ENCODE measurements at regions not wholly inside any gene's neighbourhood (a gene's known extent, or its start where the extent isn't known, plus 50 kb on each side); places are given as distances from the start of the nearest gene placed in this dataset.

DNA sequence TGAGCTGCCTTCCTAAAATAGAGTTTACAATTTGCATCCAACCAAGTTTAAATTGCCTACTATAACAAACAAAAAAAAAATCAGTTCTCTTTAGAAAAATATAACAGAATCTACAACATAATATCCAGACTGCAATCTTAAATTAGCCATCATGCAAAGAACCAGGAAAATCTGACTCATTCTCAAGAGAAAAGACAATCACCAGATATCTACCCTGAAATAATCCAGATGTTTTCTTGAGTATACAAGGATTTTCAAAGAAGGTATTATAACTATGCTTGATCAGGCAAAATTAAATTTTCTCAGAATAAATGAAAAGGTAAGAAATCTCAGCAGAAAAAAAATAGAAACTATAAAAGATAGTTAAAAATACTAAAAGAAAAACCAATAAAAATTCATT lies 115.6 kb downstream of the CCER1 start:
- Mint-ChIP-seq H3K27me3 (ENCODE audit: low read depth, unreplicated experiment) (no peaks in the 10 kb centered on the region), H3K4me1 (ENCODE audit: low read depth, unreplicated experiment) (peaks cover 3% of the 10 kb centered on the region), H3K36me3 (ENCODE audit: low read depth, unreplicated experiment) (no peaks in the 10 kb centered on the region), H3K27ac (ENCODE audit: unreplicated experiment) (no peak overlapping the region), H3K9me3 (ENCODE audit: unreplicated experiment) (no peaks in the 10 kb centered on the region), H3K4me3 (ENCODE audit: unreplicated experiment) (no peak overlapping the region)
- no peaks in the 10 kb centered on the region for H3K9me3 ChIP-seq (ENCODE audit: insufficient read depth, low read depth, low read length)
- no peaks in the 10 kb centered on the region for H4K20me1 ChIP-seq (ENCODE audit: insufficient read depth, low read length)
- TF ChIP-seq, protein P1, sequence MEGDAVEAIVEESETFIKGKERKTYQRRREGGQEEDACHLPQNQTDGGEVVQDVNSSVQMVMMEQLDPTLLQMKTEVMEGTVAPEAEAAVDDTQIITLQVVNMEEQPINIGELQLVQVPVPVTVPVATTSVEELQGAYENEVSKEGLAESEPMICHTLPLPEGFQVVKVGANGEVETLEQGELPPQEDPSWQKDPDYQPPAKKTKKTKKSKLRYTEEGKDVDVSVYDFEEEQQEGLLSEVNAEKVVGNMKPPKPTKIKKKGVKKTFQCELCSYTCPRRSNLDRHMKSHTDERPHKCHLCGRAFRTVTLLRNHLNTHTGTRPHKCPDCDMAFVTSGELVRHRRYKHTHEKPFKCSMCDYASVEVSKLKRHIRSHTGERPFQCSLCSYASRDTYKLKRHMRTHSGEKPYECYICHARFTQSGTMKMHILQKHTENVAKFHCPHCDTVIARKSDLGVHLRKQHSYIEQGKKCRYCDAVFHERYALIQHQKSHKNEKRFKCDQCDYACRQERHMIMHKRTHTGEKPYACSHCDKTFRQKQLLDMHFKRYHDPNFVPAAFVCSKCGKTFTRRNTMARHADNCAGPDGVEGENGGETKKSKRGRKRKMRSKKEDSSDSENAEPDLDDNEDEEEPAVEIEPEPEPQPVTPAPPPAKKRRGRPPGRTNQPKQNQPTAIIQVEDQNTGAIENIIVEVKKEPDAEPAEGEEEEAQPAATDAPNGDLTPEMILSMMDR (IDR thresholded peaks at IDR 0.05; ENCODE audit: insufficient read depth, low read depth, low read length) = no peak
- no peak for TF ChIP-seq EZH2 (IDR thresholded peaks at IDR 0.05; ENCODE audit: insufficient read depth, low read length)
- H3K27me3 ChIP-seq (ENCODE audit: insufficient read depth, low read length) = no peaks in the 10 kb centered on the region
- no peak for DNase-seq (ENCODE audit: low read depth)
- no peak for FAIRE-seq
- no peak overlapping the region for H3K27ac ChIP-seq (ENCODE audit: low read depth, low read length)
- no peak overlapping the region for H3K4me3 ChIP-seq (ENCODE audit: insufficient read depth, low read depth, low read length)
- no peaks in the 10 kb centered on the region for H3K79me2 ChIP-seq (ENCODE audit: insufficient read depth, low read length)
- H3K36me3 ChIP-seq (ENCODE audit: insufficient read depth, low read length) = no peaks in the 10 kb centered on the region
- H3K9ac ChIP-seq (ENCODE audit: low read length) = no peak overlapping the region
- H3K4me2 ChIP-seq (ENCODE audit: low read length) = no peak overlapping the region
- H2AFZ ChIP-seq (ENCODE audit: low read depth, low read length) = no peak overlapping the region
- H3K4me1 ChIP-seq (ENCODE audit: insufficient read depth, low read length) = no peaks in the 10 kb centered on the region

DNA sequence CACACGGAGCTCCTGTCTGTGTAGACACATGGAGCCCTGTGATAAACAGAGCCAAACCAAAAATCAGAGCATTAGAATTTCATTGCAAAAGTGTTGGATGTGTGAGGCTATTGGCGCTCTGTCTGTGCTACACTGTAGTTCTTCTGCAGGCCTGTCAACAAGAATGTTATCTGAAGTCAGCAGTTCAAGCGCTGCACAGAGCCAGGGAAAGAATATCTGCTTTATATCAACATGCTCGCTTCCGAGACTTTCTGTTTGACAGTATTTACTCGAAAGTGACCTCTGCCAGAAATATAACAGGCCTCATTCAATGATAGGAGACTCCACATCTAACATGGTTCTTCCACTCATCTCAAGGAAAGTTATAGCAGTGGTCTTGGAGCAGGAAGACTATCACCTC lies 118.3 kb downstream of the CCER1 start:
- Histone ChIP-seq H2AFZ (ENCODE audit: low read depth, low read length) (no peak overlapping the region), H3K9me3 (ENCODE audit: insufficient read depth, low read depth, low read length) (no peaks in the 10 kb centered on the region), H3K4me1 (ENCODE audit: insufficient read depth, low read length) (no peaks in the 10 kb centered on the region), H3K79me2 (ENCODE audit: insufficient read depth, low read length) (no peaks in the 10 kb centered on the region), H3K27me3 (ENCODE audit: insufficient read depth, low read length) (no peaks in the 10 kb centered on the region), H3K4me3 (ENCODE audit: insufficient read depth, low read depth, low read length) (no peak overlapping the region), H3K9ac (ENCODE audit: low read length) (no peak overlapping the region), H3K36me3 (ENCODE audit: insufficient read depth, low read length) (no peaks in the 10 kb centered on the region), H4K20me1 (ENCODE audit: insufficient read depth, low read length) (no peaks in the 10 kb centered on the region), H3K4me2 (ENCODE audit: low read length) (no peak overlapping the region), H3K27ac (ENCODE audit: low read depth, low read length) (no peak overlapping the region)
- no peak for TF ChIP-seq EZH2 (IDR thresholded peaks at IDR 0.05; ENCODE audit: insufficient read depth, low read length)
- TF ChIP-seq, protein P1 (IDR thresholded peaks at IDR 0.05; ENCODE audit: insufficient read depth, low read depth, low read length) = no peak
- Mint-ChIP-seq H3K27ac (ENCODE audit: unreplicated experiment) (no peak overlapping the region), H3K27me3 (ENCODE audit: low read depth, unreplicated experiment) (no peaks in the 10 kb centered on the region), H3K4me3 (ENCODE audit: unreplicated experiment) (no peak overlapping the region), H3K9me3 (ENCODE audit: unreplicated experiment) (no peaks in the 10 kb centered on the region), H3K36me3 (ENCODE audit: low read depth, unreplicated experiment) (no peaks in the 10 kb centered on the region), H3K4me1 (ENCODE audit: low read depth, unreplicated experiment) (no peaks in the 10 kb centered on the region)
- FAIRE-seq = no peak
- no peak for DNase-seq (ENCODE audit: low read depth)

DNA sequence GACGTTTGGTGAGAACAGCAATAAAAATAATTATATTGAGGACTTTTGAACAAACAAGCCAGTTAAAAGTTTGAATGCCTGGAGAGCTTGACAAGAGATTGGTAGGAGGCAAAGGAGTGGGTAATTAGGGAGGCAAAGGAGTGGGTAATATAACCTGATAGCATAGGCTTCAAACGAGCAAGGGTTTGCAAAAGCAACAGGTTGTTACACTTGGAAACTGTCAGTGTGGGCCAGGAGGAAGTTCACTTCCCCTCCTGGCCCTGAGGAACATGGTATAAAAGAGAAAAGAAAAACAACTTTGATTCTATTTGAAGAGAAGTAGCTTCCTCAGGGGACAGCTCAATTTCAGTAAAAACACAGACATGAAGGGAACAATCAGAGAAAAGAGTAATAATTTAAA lies 121.7 kb downstream of the CCER1 start:
- no peaks in the 10 kb centered on the region for H3K27me3 ChIP-seq (ENCODE audit: insufficient read depth, low read length)
- no peak overlapping the region for H3K4me2 ChIP-seq (ENCODE audit: low read length)
- H3K36me3 ChIP-seq (ENCODE audit: insufficient read depth, low read length) = no peaks in the 10 kb centered on the region
- Mint-ChIP-seq H3K9me3 (ENCODE audit: unreplicated experiment) (no peaks in the 10 kb centered on the region), H3K27ac (ENCODE audit: unreplicated experiment) (no peak overlapping the region), H3K4me3 (ENCODE audit: unreplicated experiment) (no peak overlapping the region), H3K36me3 (ENCODE audit: low read depth, unreplicated experiment) (no peaks in the 10 kb centered on the region), H3K4me1 (ENCODE audit: low read depth, unreplicated experiment) (no peaks in the 10 kb centered on the region), H3K27me3 (ENCODE audit: low read depth, unreplicated experiment) (peaks cover 3% of the 10 kb centered on the region)
- FAIRE-seq (no peak), DNase-seq (ENCODE audit: low read depth) (no peak)
- H3K79me2 ChIP-seq (ENCODE audit: insufficient read depth, low read length) = no peaks in the 10 kb centered on the region
- TF ChIP-seq, protein P1 (IDR thresholded peaks at IDR 0.05; ENCODE audit: insufficient read depth, low read depth, low read length) = no peak
- no peak for TF ChIP-seq EZH2 (IDR thresholded peaks at IDR 0.05; ENCODE audit: insufficient read depth, low read length)
- H4K20me1 ChIP-seq (ENCODE audit: insufficient read depth, low read length) = no peaks in the 10 kb centered on the region
- no peaks in the 10 kb centered on the region for H3K4me1 ChIP-seq (ENCODE audit: insufficient read depth, low read length)
- H3K9ac ChIP-seq (ENCODE audit: low read length) = no peak overlapping the region
- H3K27ac ChIP-seq (ENCODE audit: low read depth, low read length) = no peak overlapping the region
- no peaks in the 10 kb centered on the region for H3K9me3 ChIP-seq (ENCODE audit: insufficient read depth, low read depth, low read length)
- no peak overlapping the region for H3K4me3 ChIP-seq (ENCODE audit: insufficient read depth, low read depth, low read length)
- H2AFZ ChIP-seq (ENCODE audit: low read depth, low read length) = no peak overlapping the region
